Nephron (organoid): ENCODE measurements at regions not wholly inside any gene's neighbourhood (a gene's known extent, or its start where the extent isn't known, plus 50 kb on each side); places are given as distances from the start of the nearest gene placed in this dataset.
"Not testable (repeated sequence)": the region's sequence is repeated elsewhere in the genome, so short reads cannot be mapped to it uniquely, and the experiment has no call there.

Experiments
- H3K27ac Mint-ChIP-seq, 3 experiments: 2 replicates each; pipeline ENCODE4 v1.8.0; 2020; ENCODE audit warnings: mixed read lengths in 3 of 3, mild to moderate bottlenecking in 2 of 3, moderate library complexity in 1 of 3
- H3K27me3 Mint-ChIP-seq: 2 replicates; pipeline ENCODE4 v1.8.0; 2021; ENCODE audit warnings: low read depth, mild to moderate bottlenecking, moderate library complexity, mixed read lengths
- H3K36me3 Mint-ChIP-seq: 2 replicates; pipeline ENCODE4 v1.8.0; 2020; ENCODE audit warnings: low read depth, mixed read lengths
- H3K4me1 Mint-ChIP-seq: 2 replicates; pipeline ENCODE4 v1.8.0; 2020; ENCODE audit warnings: mixed read lengths
- H3K4me3 Mint-ChIP-seq, 3 experiments: 2 replicates each; pipeline ENCODE4 v1.8.0; 2020; ENCODE audit warnings: mild to moderate bottlenecking in 3 of 3, mixed read lengths in 3 of 3, moderate library complexity in 2 of 3
- H3K9me3 Mint-ChIP-seq: 2 replicates; pipeline ENCODE4 v1.8.0; 2020; ENCODE audit warnings: mixed read lengths
- CTCF ChIP-seq, 3 experiments: fragments of 200-600 bp; sonication (generic); IDR thresholded peaks; one replicate each; pipeline ENCODE4 v1.5.0; 2021; ENCODE audit warnings: antibody characterized with exemption in 3 of 3; ENCODE audit not compliant: unreplicated experiment in 3 of 3

GRCh38 chr19:28314756-28315155 lies 898.2 kb downstream of the UQCRFS1 start:
- Mint-ChIP-seq H3K9me3 (no peaks in the 10 kb centered on the region), H3K36me3 (no peaks in the 10 kb centered on the region), H3K27ac (peak overlapping the region in 1 of 3 experiments; percentile 1), H3K27me3 (peaks cover 20% of the 10 kb centered on the region), H3K4me3 (no peak overlapping the region), H3K4me1 (peaks cover 43% of the 10 kb centered on the region)
- no peak for TF ChIP-seq CTCF (IDR thresholded peaks at IDR 0.05; ENCODE audit: unreplicated experiment in 3 of 3)

DNA sequence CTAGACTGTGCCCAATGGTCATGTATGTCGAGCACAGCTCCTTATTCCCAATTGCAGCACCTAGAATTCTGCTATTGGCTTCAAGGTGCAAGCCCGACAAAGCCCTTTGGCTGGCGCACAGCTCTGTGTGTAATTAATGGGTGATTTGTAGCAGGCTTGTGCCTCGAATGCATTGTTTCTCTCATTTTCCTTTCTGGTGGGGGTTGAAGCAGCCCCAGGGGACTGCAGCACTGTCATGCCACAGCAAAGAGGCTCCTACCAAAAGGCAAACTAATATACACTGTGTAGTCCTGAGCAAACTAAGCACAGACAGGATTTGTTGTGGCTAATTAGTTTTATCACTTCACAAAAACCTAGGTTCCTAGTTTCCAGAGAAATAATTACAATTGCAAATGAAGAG lies 898.7 kb downstream of the UQCRFS1 start:
- Mint-ChIP-seq H3K4me3 (no peak overlapping the region), H3K36me3 (no peaks in the 10 kb centered on the region), H3K9me3 (no peaks in the 10 kb centered on the region), H3K4me1 (peaks cover 39% of the 10 kb centered on the region), H3K27me3 (peaks cover 20% of the 10 kb centered on the region), H3K27ac (peak overlapping the region; percentile 84 to 91 (median 91))
- no peak for TF ChIP-seq CTCF (IDR thresholded peaks at IDR 0.05; ENCODE audit: unreplicated experiment in 3 of 3)

DNA sequence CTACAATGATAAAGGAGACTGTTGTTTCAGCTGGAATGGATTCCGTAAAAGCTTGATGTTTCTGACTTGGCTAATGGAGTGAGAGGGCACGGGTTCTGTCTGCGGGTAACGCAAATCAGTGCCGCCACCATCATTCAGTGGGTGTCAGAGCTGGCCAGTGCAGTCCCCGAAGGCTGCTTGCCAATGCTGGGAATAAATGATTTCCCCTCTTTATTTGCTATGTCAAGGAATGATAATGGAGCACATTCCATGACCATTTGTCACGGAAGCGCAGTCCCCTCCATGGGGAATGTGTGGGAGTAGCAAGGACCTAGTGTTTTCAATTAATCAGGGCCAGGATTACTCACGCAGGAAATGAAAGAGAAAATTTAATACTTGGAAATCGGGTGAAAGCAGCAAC lies 899.3 kb downstream of the UQCRFS1 start:
- H3K27me3 Mint-ChIP-seq, result peaks cover 17% of the 10 kb centered on the region
- peak overlapping the region; percentile 84 to 91 (median 91) for H3K27ac Mint-ChIP-seq
- TF ChIP-seq CTCF (IDR thresholded peaks at IDR 0.05; ENCODE audit: unreplicated experiment in 3 of 3), result no peak
- peaks cover 33% of the 10 kb centered on the region for H3K4me1 Mint-ChIP-seq
- peak overlapping the region in 1 of 3 experiments; percentile 3 for H3K4me3 Mint-ChIP-seq
- no peaks in the 10 kb centered on the region for H3K36me3 Mint-ChIP-seq
- H3K9me3 Mint-ChIP-seq, result no peaks in the 10 kb centered on the region

GRCh38 chr19:28312269-28312668 lies 900.7 kb downstream of the UQCRFS1 start:
- Mint-ChIP-seq H3K36me3 (no peaks in the 10 kb centered on the region), H3K27me3 (peaks cover 13% of the 10 kb centered on the region), H3K9me3 (no peaks in the 10 kb centered on the region), H3K4me1 (peaks cover 37% of the 10 kb centered on the region), H3K4me3 (no peak overlapping the region), H3K27ac (peak overlapping the region in 1 of 3 experiments; percentile 48)
- TF ChIP-seq CTCF (IDR thresholded peaks at IDR 0.05; ENCODE audit: unreplicated experiment in 3 of 3), result no peak

- peaks cover 30% of the 10 kb centered on the region for H3K4me1 Mint-ChIP-seq
- not testable (repeated sequence) for H3K27me3 Mint-ChIP-seq, H3K36me3 Mint-ChIP-seq, H3K4me3 Mint-ChIP-seq, H3K27ac Mint-ChIP-seq, H3K9me3 Mint-ChIP-seq
Observed at GRCh38 chr19:28310829-28311228, 902.1 kb downstream of the UQCRFS1 start.

GRCh38 chr19:28309070-28309469 lies 903.9 kb downstream of the UQCRFS1 start:
- TF ChIP-seq CTCF (IDR thresholded peaks at IDR 0.05; ENCODE audit: unreplicated experiment in 3 of 3), result no peak
- Mint-ChIP-seq H3K27ac (no peak overlapping the region), H3K36me3 (no peaks in the 10 kb centered on the region), H3K4me1 (peaks cover 27% of the 10 kb centered on the region), H3K4me3 (no peak overlapping the region), H3K27me3 (peaks cover 10% of the 10 kb centered on the region), H3K9me3 (no peaks in the 10 kb centered on the region)
